Body of pancreas (tissue), 4 donors: ENCODE measurements at regions not wholly inside any gene's neighbourhood (a gene's known extent, or its start where the extent isn't known, plus 50 kb on each side); places are given as distances from the start of the nearest gene placed in this dataset.

Source experiments
- ATAC-seq: fragments of 150-250 bp; one replicate; pipeline ENCODE4 v1.9.1; 2016
- DNase-seq, 4 donors: peaks; one replicate each; pipeline ENCODE4 v3.0.0-alpha.2; 2019
- H3K27ac ChIP-seq, 4 donors: fragments of 200-600 bp; sonication (generic); 1 replicate in 3 of 4; 2 replicates in 1 of 4; pipeline versions ENCODE4 v1.5.1 to v1.6.1; 2016 to 2019; ENCODE audit warnings: mild to moderate bottlenecking in 1 of 4, mixed read lengths in 1 of 4, moderate library complexity in 1 of 4
- H3K27me3 ChIP-seq, 2 donors: fragments of 200-600 bp; sonication (generic); one replicate each; pipeline ENCODE4 v1.6.0; 2016; ENCODE audit warnings: mild to moderate bottlenecking in 1 of 2
- H3K36me3 ChIP-seq, 2 donors: fragments of 200-600 bp; sonication (generic); replicated peaks in 1 of 2; 2 replicates each; pipeline ENCODE4 v1.5.1; 2016; ENCODE audit warnings: low read depth in 2 of 2; ENCODE audit not compliant: insufficient read depth in 1 of 2
- H3K4me1 ChIP-seq: fragments of 200-600 bp; sonication (generic); one replicate; pipeline ENCODE4 v1.6.0; 2016
- H3K4me3 ChIP-seq, 2 donors: fragments of 200-600 bp; sonication (generic); 1 replicate in 1 of 2; 2 replicates in 1 of 2; pipeline ENCODE4 v1.5.1; 2016 to 2019
- H3K9me3 ChIP-seq, 3 donors: fragments of 200-600 bp; sonication (generic); 1 replicate in 2 of 3; 2 replicates in 1 of 3; pipeline ENCODE4 v1.5.1; 2016
- CTCF ChIP-seq, 7 experiments: fragments of 450-650 bp in 4 of 7; fragments of 200-600 bp in 3 of 7; sonication (generic) in 3 of 7; IDR thresholded peaks; one replicate each; pipeline ENCODE4 v1.5.1; 2016 to 2019; ENCODE audit warnings: antibody characterized with exemption in 7 of 7
- POLR2A ChIP-seq, 3 donors: fragments of 450-650 bp; IDR thresholded peaks; one replicate each; pipeline ENCODE4 v1.6.1; 2016; ENCODE audit warnings: antibody characterized with exemption in 3 of 3, mild to moderate bottlenecking in 2 of 3
- WGBS, 2 donors: methylation state at CpG; one replicate each; pipeline ENCODE4 v1.1.5; 2017; 5-methylcytosine and 5-hydroxymethylcytosine counted together
- intact Hi-C: fragments of 100-400 bp; cut with DNase I; formaldehyde crosslinking; loops from one replicate; pipeline ENCODE4 v1.15.1; 2023

GRCh38 chr1:244113532-244114320 is 62.6 kb downstream of the ZBTB18 start:
- intact Hi-C loops, result no loop called here
- DNase-seq (no peak), ATAC-seq (no peak)
- 52 to 60% methylated on average over 6 of the region's 6 CpGs for WGBS, 2 donors
- Histone ChIP-seq H3K36me3 (no peaks in the 10 kb centered on the region), H3K27ac (no peak overlapping the region), H3K9me3 (no peaks in the 10 kb centered on the region), H3K27me3 (no peaks in the 10 kb centered on the region), H3K4me3 (no peak overlapping the region), H3K4me1 (no peaks in the 10 kb centered on the region)
- TF ChIP-seq POLR2A (IDR thresholded peaks at IDR 0.05) (no peak), CTCF (IDR thresholded peaks at IDR 0.05) (no peak)

- Histone ChIP-seq H3K27ac (no peak overlapping the region), H3K36me3 (no peaks in the 10 kb centered on the region), H3K4me3 (no peak overlapping the region), H3K9me3 (no peaks in the 10 kb centered on the region), H3K27me3 (no peaks in the 10 kb centered on the region), H3K4me1 (no peaks in the 10 kb centered on the region)
- 38 to 60% methylated on average over 4 of the region's 4 CpGs for WGBS, 2 donors
- DNase-seq, result no peak
- TF ChIP-seq CTCF (IDR thresholded peaks at IDR 0.05), result no peak
- TF ChIP-seq POLR2A (IDR thresholded peaks at IDR 0.05), result no peak
- intact Hi-C loops, result no loop called here
- ATAC-seq, result no peak
These were observed 63.8 kb downstream of the ZBTB18 start for GRCh38 chr1:244114892-244115291.

GRCh38 chr1:244116946-244117345 is 65.9 kb downstream of the ZBTB18 start:
- DNase-seq (no peak), ATAC-seq (no peak)
- H3K9me3 ChIP-seq, result no peaks in the 10 kb centered on the region
- no peak overlapping the region for H3K4me3 ChIP-seq
- no peaks in the 10 kb centered on the region for H3K4me1 ChIP-seq
- no peaks in the 10 kb centered on the region for H3K36me3 ChIP-seq
- no peak overlapping the region for H3K27ac ChIP-seq
- TF ChIP-seq CTCF (IDR thresholded peaks at IDR 0.05) (no peak), POLR2A (IDR thresholded peaks at IDR 0.05) (no peak)
- intact Hi-C loops, result no loop called here
- WGBS, 2 donors, result 84 to 88% methylated on average over 3 of the region's 3 CpGs
- H3K27me3 ChIP-seq, result no peaks in the 10 kb centered on the region

- no peak overlapping the region for H3K4me3 ChIP-seq
- H3K4me1 ChIP-seq, result no peaks in the 10 kb centered on the region
- H3K9me3 ChIP-seq, result no peaks in the 10 kb centered on the region
- no peak overlapping the region for H3K27ac ChIP-seq
- 23 to 39% methylated on average over 16 of the region's 16 CpGs for WGBS, 2 donors
- intact Hi-C loops, result no loop called here
- DNase-seq (no peak), ATAC-seq (no peak)
- TF ChIP-seq CTCF (IDR thresholded peaks at IDR 0.05) (no peak), POLR2A (IDR thresholded peaks at IDR 0.05) (no peak)
- peaks cover 0 to 5% of the 10 kb centered on the region in 2 donors for H3K27me3 ChIP-seq
- H3K36me3 ChIP-seq, result no peaks in the 10 kb centered on the region
These were observed 67.2 kb downstream of the ZBTB18 start for GRCh38 chr1:244118109-244118761.
